SH-SY5Y (cell line): ENCODE measurements at regions not wholly inside any gene's neighbourhood (a gene's known extent, or its start where the extent isn't known, plus 50 kb on each side); places are given as distances from the start of the nearest gene placed in this dataset.

Experiments used
- GATA2 ChIP-seq: IDR thresholded peaks from 2 replicates; pipeline ENCODE4 v1.6.1; 2011; ENCODE audit warnings: mild to moderate bottlenecking, low read depth, low read length
- GATA3 ChIP-seq: IDR thresholded peaks from 2 replicates; pipeline ENCODE4 v1.6.1; 2011; ENCODE audit warnings: low read depth, mild to moderate bottlenecking, low read length, moderate library complexity

GRCh38 chr2:217195658-217196446 lies 336.0 kb upstream of the TNP1 start:
- TF ChIP-seq GATA2 (no peak), GATA3 (no peak)
